HG02763 (cell line): ENCODE measurements at regions not wholly inside any gene's neighbourhood (a gene's known extent, or its start where the extent isn't known, plus 50 kb on each side); places are given as distances from the start of the nearest gene placed in this dataset.
A peak's percentile ranks its signal among the peaks of the same experiment; 100 is the strongest.

Experiments used
- ATAC-seq: cut with Tn5 transposase; IDR thresholded peaks from one replicate; pipeline ENCODE4 v1.9.1; 2021; ENCODE audit warnings: mild to moderate bottlenecking, moderate library complexity; ENCODE audit not compliant: unreplicated experiment

- ATAC-seq, result no peak
These were observed 502.5 kb upstream of the GHITM start for GRCh38 chr10:83636826-83637225.

- no peak for ATAC-seq
These were observed 491.8 kb upstream of the GHITM start for GRCh38 chr10:83647526-83647925.

GRCh38 chr10:83648201-83648600 lies 491.1 kb upstream of the GHITM start:
- no peak for ATAC-seq

- no peak for ATAC-seq
These were observed 489.8 kb upstream of the GHITM start for GRCh38 chr10:83649471-83649870.

GRCh38 chr10:83654689-83655088 lies 484.6 kb upstream of the GHITM start:
- ATAC-seq, result no peak

GRCh38 chr10:83656924-83657323 lies 482.4 kb upstream of the GHITM start:
- ATAC-seq, result no peak

- ATAC-seq, result no peak
These were observed 481.8 kb upstream of the GHITM start for GRCh38 chr10:83657487-83657886.

- ATAC-seq, result no peak
These were observed 475.4 kb upstream of the GHITM start for GRCh38 chr10:83663918-83664317.

- no peak for ATAC-seq
These were observed 472.5 kb upstream of the GHITM start for GRCh38 chr10:83666762-83667161.

GRCh38 chr10:83667594-83667993 lies 471.7 kb upstream of the GHITM start:
- no peak for ATAC-seq

GRCh38 chr10:83673316-83673715 lies 466.0 kb upstream of the GHITM start:
- ATAC-seq, result no peak

- ATAC-seq, result no peak
These were observed 461.5 kb upstream of the GHITM start for GRCh38 chr10:83677795-83678194.

- ATAC-seq, result no peak
These were observed 460.5 kb upstream of the GHITM start for GRCh38 chr10:83678850-83679249.

- ATAC-seq, result peak; percentile 100
These were observed 458.8 kb upstream of the GHITM start for GRCh38 chr10:83680470-83680891.

- ATAC-seq, result no peak
These were observed 456.9 kb upstream of the GHITM start for GRCh38 chr10:83682414-83682813.

- no peak for ATAC-seq
These were observed 453.9 kb upstream of the GHITM start for GRCh38 chr10:83685458-83685857.

GRCh38 chr10:83691791-83692596 lies 447.3 kb upstream of the GHITM start:
- ATAC-seq, result no peak

GRCh38 chr10:83698899-83699298 lies 440.4 kb upstream of the GHITM start:
- no peak for ATAC-seq

- no peak for ATAC-seq
These were observed 437.5 kb upstream of the GHITM start for GRCh38 chr10:83701799-83702198.

- no peak for ATAC-seq
These were observed 436.6 kb upstream of the GHITM start for GRCh38 chr10:83702731-83703130.

GRCh38 chr10:83706120-83706519 lies 433.2 kb upstream of the GHITM start:
- no peak for ATAC-seq

GRCh38 chr10:83706952-83707582 lies 432.2 kb upstream of the GHITM start:
- ATAC-seq, result no peak
